GDM1 (cell line): ENCODE measurements at regions not wholly inside any gene's neighbourhood (a gene's known extent, or its start where the extent isn't known, plus 50 kb on each side); places are given as distances from the start of the nearest gene placed in this dataset.

Experiments
- DNase-seq: peaks from one replicate; lab custom pipeline; 2025; lab: John Stamatoyannopoulos, UW

- no peak for DNase-seq
Observed at GRCh38 chr15:57823325-57823882, 116.9 kb downstream of the POLR2M start.

- DNase-seq = no peak
Observed at GRCh38 chr15:57824186-57824585, 117.7 kb downstream of the POLR2M start.

- DNase-seq = no peak
Observed at GRCh38 chr15:57827021-57827420, 120.5 kb downstream of the POLR2M start.

- no peak for DNase-seq
Observed at GRCh38 chr15:57827971-57828370, 121.5 kb downstream of the POLR2M start.

GRCh38 chr15:57832183-57832582 lies 125.7 kb downstream of the POLR2M start:
- no peak for DNase-seq

- DNase-seq = no peak
Observed at GRCh38 chr15:57835119-57835518, 128.6 kb downstream of the POLR2M start.

- DNase-seq = no peak
Observed at GRCh38 chr15:57849317-57849716, 142.8 kb downstream of the POLR2M start.

GRCh38 chr15:57854531-57854930 lies 148.0 kb downstream of the POLR2M start:
- DNase-seq = no peak

- no peak for DNase-seq
Observed at GRCh38 chr15:57857871-57858270, 151.4 kb downstream of the POLR2M start.

GRCh38 chr15:57859130-57859685 lies 152.7 kb downstream of the POLR2M start:
- no peak for DNase-seq

GRCh38 chr15:57861034-57861638 lies 154.6 kb downstream of the POLR2M start:
- DNase-seq = peak; percentile 41

- no peak for DNase-seq
Observed at GRCh38 chr15:57861815-57862586, 155.5 kb downstream of the POLR2M start.

GRCh38 chr15:57862761-57863160 lies 156.2 kb downstream of the POLR2M start:
- no peak for DNase-seq

- DNase-seq = no peak
Observed at GRCh38 chr15:57865294-57865693, 158.8 kb downstream of the POLR2M start.

GRCh38 chr15:57866149-57866736 lies 159.7 kb downstream of the POLR2M start:
- DNase-seq = peak; percentile 12

- peak; percentile 79 for DNase-seq
Observed at GRCh38 chr15:57867970-57868798, 161.7 kb downstream of the POLR2M start.

GRCh38 chr15:57870667-57871066 lies 164.2 kb downstream of the POLR2M start:
- no peak for DNase-seq

- DNase-seq = no peak
Observed at GRCh38 chr15:57872281-57873030, 165.9 kb downstream of the POLR2M start.

GRCh38 chr15:57873564-57874209 lies 167.2 kb downstream of the POLR2M start:
- DNase-seq = no peak

GRCh38 chr15:57875347-57875746 lies 168.8 kb downstream of the POLR2M start:
- no peak for DNase-seq

GRCh38 chr15:57878573-57878972 lies 172.1 kb downstream of the POLR2M start:
- DNase-seq = no peak
